Embryonic facial prominence (tissue), 1 donor: ENCODE measurements at regions not wholly inside any gene's neighbourhood (a gene's known extent, or its start where the extent isn't known, plus 50 kb on each side); places are given as distances from the start of the nearest gene placed in this dataset.

ENCODE experiments used
- DNase-seq: peaks from one replicate; pipeline ENCODE4 v3.0.0-alpha.2; 2016; ENCODE audit errors: extremely low spot score

GRCh38 chr4:143071351-143071750 is 113.4 kb upstream of the USP38 start:
- DNase-seq, result no peak

DNA sequence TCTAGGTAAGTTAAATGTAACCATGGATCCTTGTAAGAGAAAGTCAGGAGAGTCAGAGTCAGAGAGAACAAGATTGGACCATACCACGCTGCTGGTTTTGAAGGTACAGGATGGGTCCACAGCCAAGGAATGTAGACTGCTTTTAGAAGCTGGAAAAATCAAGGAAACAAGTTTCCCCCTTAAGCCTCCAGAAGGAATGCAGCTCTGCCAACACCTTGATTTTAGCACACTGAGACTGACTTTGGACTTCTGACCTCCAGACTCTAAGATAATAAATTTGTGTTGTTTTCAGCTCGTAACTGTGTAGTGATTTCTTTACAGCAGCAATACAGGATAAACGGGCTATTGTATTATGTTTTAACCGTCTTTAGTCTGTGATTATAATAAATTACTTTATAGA is 108.0 kb upstream of the USP38 start:
- DNase-seq, result no peak

- DNase-seq, result no peak
Measured at GRCh38 chr4:143082701-143083100, 102.0 kb upstream of the USP38 start.

GRCh38 chr4:143083756-143084472 is 100.8 kb upstream of the USP38 start:
- DNase-seq, result no peak

GRCh38 chr4:143084566-143084965 is 100.2 kb upstream of the USP38 start:
- no peak for DNase-seq

DNA sequence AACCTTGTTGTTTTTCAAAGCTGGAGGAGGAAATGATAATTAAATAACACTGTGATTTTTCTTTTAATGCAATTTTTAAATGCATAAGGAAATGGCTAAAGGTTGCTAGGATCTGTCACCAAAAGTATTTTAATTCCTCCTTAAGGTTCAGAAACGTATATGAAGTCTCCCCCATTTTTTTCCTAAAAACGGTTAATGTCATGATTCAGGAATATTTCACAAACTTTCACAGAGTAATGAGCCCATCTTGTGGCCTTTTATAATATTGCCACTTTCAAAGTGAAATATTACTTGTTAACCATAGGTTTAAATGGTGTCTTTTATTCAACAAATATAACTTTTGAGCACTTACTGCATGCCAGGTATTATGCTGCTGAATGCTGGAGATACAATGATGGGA is 99.5 kb upstream of the USP38 start:
- no peak for DNase-seq

DNA sequence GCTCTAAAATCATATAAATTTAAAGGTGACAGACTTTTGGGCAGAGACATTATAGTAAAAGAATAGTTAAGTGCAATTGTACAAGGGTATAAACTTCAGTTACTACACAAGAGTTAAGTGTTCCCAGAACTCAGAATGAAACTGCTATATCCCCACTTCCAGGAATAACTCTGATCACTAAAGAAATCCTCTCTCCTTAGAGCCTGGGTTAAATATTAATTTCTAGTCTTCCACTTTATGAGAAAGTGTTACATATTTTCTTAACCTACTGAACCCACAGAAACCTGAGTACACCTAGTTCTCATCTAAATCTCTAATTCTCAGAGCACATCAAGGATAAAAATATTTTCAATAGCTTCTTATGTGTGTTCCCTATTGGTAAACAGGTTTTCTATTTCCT is 99.1 kb upstream of the USP38 start:
- DNase-seq, result no peak

GRCh38 chr4:143089291-143089690 is 95.4 kb upstream of the USP38 start:
- DNase-seq, result no peak

DNA sequence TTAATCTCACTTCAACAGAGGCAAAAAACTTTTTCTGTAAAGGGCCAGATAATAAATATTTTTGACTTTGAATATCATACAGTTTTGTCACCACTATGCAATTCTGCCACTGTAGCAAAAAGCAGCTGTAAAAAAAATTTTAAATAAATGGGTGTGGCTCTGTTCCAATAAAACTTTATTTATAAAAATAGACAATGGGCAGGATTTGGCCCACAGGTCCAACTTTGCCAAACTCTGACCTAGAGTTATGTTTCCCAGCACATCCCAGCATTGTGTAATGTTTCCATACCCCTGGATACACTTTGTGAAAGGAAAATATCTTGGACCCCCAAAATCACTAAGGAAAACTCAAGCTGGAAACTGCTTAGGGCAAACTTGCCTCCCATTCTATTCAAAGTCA is 94.9 kb upstream of the USP38 start:
- no peak for DNase-seq

DNA sequence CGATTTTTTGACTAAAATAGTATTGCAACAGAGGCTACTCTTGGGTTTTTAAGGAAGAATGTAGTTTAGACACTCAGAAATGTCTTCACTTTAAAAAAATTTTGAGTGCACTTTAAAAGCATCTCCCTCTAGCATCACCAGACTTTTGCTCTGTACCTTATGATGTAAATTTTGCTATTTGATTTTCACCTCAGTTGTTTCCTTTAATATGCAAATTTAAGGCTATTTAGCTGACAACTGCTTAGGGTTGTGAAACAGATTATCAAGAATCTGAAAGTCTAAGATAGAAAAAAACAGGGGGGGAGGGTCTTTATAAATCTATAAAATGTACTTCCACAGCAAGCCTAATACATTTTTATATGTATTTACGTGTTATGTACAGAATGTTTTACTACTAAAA is 92.9 kb upstream of the USP38 start:
- no peak for DNase-seq

DNA sequence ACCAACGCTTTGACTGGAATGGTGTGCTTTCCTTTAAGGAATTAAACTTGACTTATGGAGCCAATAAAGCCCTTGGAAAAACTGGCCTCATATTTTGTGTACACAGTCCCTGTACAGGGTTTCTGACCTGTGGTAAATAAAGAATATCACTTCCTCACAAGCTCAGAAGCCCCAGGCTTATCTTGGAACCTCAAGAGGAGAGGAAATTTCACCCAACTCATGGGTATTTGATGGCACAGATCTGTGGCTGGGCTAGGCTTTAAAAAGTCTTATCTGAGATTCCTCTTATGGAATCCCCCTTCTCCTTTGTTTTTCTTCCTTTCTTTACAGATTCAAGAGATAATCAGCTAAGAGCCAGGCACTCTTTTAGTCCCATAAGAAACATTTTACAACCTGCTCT is 89.3 kb upstream of the USP38 start:
- no peak for DNase-seq

GRCh38 chr4:143097751-143098150 is 87.0 kb upstream of the USP38 start:
- no peak for DNase-seq

- no peak for DNase-seq
Measured at GRCh38 chr4:143099693-143100092, 85.0 kb upstream of the USP38 start.

DNA sequence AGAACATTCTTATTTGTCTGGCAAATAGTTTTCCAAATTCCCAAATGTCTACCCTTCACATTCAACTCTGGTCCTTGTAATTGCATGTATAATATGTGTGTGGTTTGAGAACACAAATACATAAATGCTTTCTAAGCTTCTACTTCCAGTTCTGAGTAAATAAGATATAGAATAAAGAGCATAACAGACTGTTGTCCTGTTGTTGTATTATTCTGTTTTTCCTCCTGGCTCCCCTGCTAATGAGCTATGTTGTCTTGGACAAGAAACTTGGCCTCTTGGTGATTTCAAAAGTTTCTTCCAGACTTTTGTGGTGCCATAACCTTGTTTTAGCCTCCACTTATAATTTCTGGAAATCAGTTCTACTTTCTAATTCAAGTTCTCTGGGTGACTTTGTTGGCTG is 75.3 kb upstream of the USP38 start:
- no peak for DNase-seq

- DNase-seq, result no peak
Measured at GRCh38 chr4:143118663-143119062, 66.1 kb upstream of the USP38 start.

DNA sequence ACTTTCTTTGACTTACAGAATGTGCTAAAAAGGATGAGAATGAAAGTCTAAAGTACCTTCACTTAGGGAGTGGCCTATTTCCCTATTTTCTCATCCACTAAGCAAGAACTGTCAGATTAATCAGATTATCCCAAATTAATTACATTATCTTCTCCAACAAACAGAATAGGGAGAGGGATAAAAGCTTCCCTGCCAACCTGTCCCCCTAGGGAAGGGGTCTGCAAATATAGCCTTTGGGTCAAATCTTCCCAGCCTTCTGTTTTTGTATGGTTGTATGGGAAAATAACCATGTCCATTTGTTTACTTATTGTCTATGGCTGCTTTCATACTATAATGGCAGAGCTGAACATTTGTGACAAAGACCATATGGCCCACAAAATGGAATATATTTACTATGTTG is 57.1 kb upstream of the USP38 start:
- DNase-seq, result no peak

DNA sequence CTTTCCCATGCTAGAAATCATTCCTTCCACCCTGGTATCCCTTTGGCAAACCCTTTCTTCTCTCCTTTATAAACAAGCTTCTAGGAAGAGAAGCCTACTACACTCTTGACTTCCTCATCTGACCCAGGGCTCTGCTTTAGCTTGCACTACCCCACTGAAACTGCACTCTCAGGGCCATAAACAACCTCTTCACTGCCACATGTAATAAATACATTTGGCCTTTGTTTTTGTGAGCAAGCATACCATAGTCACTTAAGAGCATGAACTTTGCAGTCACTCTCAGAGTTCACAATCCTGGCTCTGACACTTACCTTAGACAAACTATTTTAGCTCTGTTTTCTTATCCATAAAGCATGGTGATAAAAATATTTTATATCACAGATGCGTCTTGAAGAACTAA is 50.7 kb upstream of the USP38 start:
- DNase-seq, result no peak
